SK-N-SH (cell line): ENCODE measurements at regions not wholly inside any gene's neighbourhood (a gene's known extent, or its start where the extent isn't known, plus 50 kb on each side); places are given as distances from the start of the nearest gene placed in this dataset.

Experiments used
- EP300 ChIP-seq, 2 experiments: IDR thresholded peaks; 2 replicates each; pipeline versions ENCODE4 v1.4.0 to v1.6.1; 2012; ENCODE audit warnings: borderline replicate concordance in 1 of 2, low read depth in 1 of 2, low read length in 1 of 2
- GABPA ChIP-seq: IDR thresholded peaks from 2 replicates; pipeline ENCODE4 v1.4.0; 2012; ENCODE audit warnings: low read depth, mild to moderate bottlenecking
- JUND ChIP-seq: IDR thresholded peaks from 2 replicates; pipeline ENCODE4 v1.4.0; 2012
- NRF1 ChIP-seq: IDR thresholded peaks from 2 replicates; pipeline ENCODE4 v1.6.1; 2012; ENCODE audit warnings: low read depth, mild to moderate bottlenecking, low read length
- POLR2AphosphoS5 ChIP-seq: IDR thresholded peaks from 2 replicates; pipeline ENCODE4 v1.6.1; 2012; ENCODE audit warnings: low read depth, low read length
- RAD21 ChIP-seq: IDR thresholded peaks from 2 replicates; pipeline ENCODE4 v1.6.1; 2012; ENCODE audit warnings: mild to moderate bottlenecking, low read length
- SIN3A ChIP-seq: IDR thresholded peaks from 2 replicates; pipeline ENCODE4 v1.6.1; 2012; ENCODE audit warnings: low read depth, mild to moderate bottlenecking, low read length, moderate library complexity, borderline replicate concordance
- YY1 ChIP-seq: IDR thresholded peaks from 2 replicates; pipeline ENCODE4 v1.4.0; 2012; ENCODE audit warnings: low read depth, mild to moderate bottlenecking
- TF ChIP-seq, protein P1 (sequence below): fragments of 200-600 bp; sonication (generic); IDR thresholded peaks from 2 replicates; pipeline ENCODE4 v1.6.1; 2017; ENCODE audit warnings: antibody characterized with exemption, mild to moderate bottlenecking, moderate library complexity
- TF ChIP-seq, protein P2 (sequence below): IDR thresholded peaks from 2 replicates; pipeline ENCODE4 v1.6.1; 2012; ENCODE audit warnings: mild to moderate bottlenecking, low read depth, low read length, moderate library complexity
- TF ChIP-seq, protein P3 (sequence below): fragments of 150-350 bp; IDR thresholded peaks from 2 replicates; pipeline ENCODE4 v1.6.1; 2016; ENCODE audit warnings: mild to moderate bottlenecking, low read depth, low read length

DNA sequence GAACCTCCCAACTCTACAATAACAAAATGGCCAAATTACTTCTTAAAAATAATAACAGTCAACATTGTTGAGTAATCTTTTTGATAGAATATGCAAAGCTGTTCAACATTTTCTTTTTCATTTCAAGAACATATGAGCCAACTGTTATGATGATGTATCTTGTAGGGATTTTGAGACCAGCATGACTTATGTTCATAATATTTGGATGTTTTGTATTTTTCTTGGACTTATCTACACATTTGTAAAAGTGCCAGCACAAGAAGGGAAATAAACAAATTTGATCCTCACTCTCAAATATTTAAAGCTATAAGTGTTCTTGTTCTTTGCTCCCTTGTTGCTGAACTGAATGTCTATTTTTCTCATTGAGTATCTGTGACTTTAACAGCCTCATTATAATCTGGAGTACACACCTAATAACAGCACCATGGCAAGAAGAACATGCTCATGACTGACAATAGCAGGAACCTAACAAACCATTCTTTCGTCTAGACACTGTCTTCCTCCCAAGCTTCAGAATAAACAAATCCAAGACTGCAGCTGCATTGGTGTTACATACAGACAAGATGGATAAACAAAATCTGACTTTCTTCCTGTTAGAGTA, 1049.7 kb downstream of the FAT4 start:
- TF ChIP-seq POLR2AphosphoS5 = no peak
- TF ChIP-seq, protein P1, sequence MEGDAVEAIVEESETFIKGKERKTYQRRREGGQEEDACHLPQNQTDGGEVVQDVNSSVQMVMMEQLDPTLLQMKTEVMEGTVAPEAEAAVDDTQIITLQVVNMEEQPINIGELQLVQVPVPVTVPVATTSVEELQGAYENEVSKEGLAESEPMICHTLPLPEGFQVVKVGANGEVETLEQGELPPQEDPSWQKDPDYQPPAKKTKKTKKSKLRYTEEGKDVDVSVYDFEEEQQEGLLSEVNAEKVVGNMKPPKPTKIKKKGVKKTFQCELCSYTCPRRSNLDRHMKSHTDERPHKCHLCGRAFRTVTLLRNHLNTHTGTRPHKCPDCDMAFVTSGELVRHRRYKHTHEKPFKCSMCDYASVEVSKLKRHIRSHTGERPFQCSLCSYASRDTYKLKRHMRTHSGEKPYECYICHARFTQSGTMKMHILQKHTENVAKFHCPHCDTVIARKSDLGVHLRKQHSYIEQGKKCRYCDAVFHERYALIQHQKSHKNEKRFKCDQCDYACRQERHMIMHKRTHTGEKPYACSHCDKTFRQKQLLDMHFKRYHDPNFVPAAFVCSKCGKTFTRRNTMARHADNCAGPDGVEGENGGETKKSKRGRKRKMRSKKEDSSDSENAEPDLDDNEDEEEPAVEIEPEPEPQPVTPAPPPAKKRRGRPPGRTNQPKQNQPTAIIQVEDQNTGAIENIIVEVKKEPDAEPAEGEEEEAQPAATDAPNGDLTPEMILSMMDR = no peak
- TF ChIP-seq, protein P2, sequence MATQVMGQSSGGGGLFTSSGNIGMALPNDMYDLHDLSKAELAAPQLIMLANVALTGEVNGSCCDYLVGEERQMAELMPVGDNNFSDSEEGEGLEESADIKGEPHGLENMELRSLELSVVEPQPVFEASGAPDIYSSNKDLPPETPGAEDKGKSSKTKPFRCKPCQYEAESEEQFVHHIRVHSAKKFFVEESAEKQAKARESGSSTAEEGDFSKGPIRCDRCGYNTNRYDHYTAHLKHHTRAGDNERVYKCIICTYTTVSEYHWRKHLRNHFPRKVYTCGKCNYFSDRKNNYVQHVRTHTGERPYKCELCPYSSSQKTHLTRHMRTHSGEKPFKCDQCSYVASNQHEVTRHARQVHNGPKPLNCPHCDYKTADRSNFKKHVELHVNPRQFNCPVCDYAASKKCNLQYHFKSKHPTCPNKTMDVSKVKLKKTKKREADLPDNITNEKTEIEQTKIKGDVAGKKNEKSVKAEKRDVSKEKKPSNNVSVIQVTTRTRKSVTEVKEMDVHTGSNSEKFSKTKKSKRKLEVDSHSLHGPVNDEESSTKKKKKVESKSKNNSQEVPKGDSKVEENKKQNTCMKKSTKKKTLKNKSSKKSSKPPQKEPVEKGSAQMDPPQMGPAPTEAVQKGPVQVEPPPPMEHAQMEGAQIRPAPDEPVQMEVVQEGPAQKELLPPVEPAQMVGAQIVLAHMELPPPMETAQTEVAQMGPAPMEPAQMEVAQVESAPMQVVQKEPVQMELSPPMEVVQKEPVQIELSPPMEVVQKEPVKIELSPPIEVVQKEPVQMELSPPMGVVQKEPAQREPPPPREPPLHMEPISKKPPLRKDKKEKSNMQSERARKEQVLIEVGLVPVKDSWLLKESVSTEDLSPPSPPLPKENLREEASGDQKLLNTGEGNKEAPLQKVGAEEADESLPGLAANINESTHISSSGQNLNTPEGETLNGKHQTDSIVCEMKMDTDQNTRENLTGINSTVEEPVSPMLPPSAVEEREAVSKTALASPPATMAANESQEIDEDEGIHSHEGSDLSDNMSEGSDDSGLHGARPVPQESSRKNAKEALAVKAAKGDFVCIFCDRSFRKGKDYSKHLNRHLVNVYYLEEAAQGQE = no peak
- no peak for TF ChIP-seq SIN3A
- TF ChIP-seq EP300 (IDR thresholded peaks at IDR 0.05; ENCODE audit: borderline replicate concordance in 1 of 2, low read depth in 1 of 2, low read length in 1 of 2) = no peak
- TF ChIP-seq NRF1 = no peak
- TF ChIP-seq YY1 = no peak
- no peak for TF ChIP-seq JUND
- TF ChIP-seq, protein P3, sequence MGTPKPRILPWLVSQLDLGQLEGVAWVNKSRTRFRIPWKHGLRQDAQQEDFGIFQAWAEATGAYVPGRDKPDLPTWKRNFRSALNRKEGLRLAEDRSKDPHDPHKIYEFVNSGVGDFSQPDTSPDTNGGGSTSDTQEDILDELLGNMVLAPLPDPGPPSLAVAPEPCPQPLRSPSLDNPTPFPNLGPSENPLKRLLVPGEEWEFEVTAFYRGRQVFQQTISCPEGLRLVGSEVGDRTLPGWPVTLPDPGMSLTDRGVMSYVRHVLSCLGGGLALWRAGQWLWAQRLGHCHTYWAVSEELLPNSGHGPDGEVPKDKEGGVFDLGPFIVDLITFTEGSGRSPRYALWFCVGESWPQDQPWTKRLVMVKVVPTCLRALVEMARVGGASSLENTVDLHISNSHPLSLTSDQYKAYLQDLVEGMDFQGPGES = no peak
- TF ChIP-seq RAD21 = no peak
- no peak for TF ChIP-seq GABPA
